ENCODE measurements at regions not wholly inside any gene's neighbourhood (a gene's known extent, or its start where the extent isn't known, plus 50 kb on each side); places are given as distances from the start of the nearest gene placed in this dataset.
"Not testable (repeated sequence)": the region's sequence is repeated elsewhere in the genome, so short reads cannot be mapped to it uniquely, and the experiment has no call there.

DNA sequence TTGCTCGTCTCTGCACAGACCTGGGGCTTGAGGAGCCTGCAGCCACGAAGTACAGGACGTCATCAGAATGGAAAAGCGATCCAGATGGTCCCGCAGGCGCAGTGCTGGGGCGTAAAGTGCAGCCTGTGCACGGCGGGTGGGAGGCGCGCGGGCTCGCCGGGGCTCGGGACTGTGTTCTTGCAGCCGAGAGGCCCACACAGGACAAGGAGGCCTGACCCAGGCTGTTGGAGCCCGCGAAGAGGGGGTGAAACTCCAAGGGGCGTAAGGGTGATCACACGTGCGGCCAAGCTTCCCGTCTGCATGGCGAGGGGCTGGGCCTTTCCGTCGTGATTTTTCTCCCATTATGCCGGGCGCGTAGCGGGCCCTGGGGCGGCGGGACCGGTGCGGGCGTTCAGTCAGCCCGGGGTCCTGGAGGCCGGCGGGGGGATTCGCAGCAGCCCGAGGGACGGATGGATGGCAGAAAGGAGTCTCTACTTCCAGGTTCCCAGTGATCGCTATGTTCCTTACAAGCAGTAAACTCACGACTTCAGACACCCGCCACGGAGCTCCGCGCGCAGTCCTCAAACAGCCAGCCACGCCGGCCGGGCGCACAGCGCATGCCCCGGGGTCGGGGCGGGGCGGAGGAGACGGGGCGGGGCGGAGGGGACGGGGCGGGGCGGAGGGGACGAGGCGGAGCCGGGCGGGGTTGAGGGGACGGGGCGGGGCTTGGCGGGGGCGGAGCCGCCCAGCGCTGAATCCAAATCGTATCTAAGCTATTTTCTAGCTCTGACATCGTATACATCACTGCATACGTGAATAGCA lies 141.0 kb upstream of the KCNJ18 start:
- peak; percentile 60 to 66 for DNase-seq (ENCODE audit: low read depth in 2 of 2)

- not testable (repeated sequence) for DNase-seq (ENCODE audit: low read depth in 2 of 2)
Measured at GRCh38 chr17:21558921-21559320, 133.4 kb upstream of the KCNJ18 start.

DNA sequence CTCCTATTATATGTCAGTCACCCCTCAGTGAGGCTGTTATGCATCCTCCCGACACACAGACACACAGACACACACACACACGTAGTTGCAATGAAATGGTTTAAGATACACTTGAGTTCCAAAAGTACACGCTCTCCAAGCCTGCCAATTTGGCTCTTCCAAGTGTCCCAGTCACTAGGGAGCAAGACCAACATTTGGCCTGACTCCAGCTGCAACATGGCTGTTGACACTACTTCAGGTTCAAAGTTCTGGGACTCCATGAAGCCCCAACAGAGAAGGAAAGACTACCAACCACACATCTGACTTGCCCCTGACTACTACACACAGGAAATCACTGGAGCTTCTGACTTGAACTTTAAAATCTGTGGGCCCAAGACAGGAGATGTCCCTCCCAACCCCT lies 128.1 kb upstream of the KCNJ18 start:
- DNase-seq (ENCODE audit: low read depth in 2 of 2), result no peak

DNA sequence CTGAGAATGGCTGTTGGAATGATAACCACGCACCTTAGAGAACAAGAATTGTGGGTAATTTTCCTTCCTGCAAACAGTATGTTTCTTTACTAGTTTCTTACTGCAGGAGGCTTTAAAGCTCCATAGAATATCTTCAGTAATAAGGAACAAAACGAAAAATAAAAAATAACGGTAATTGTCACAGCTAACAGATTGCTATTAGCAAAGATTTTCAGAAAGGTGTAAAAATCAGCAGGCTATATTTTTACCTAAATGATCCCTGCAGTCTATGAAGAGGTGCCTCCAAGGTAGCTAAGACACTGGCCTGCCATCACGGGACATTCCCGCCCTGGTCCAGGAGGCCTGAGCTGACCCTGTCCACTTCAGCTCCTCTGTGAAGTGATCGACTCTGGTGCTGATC lies 127.6 kb upstream of the KCNJ18 start:
- DNase-seq (ENCODE audit: low read depth in 2 of 2), result not testable (repeated sequence)

GRCh38 chr17:21570427-21570826 lies 121.9 kb upstream of the KCNJ18 start:
- DNase-seq (ENCODE audit: low read depth in 2 of 2), result not testable (repeated sequence)

GRCh38 chr17:21572148-21572547 lies 120.2 kb upstream of the KCNJ18 start:
- DNase-seq (ENCODE audit: low read depth in 2 of 2), result not testable (repeated sequence)

DNA sequence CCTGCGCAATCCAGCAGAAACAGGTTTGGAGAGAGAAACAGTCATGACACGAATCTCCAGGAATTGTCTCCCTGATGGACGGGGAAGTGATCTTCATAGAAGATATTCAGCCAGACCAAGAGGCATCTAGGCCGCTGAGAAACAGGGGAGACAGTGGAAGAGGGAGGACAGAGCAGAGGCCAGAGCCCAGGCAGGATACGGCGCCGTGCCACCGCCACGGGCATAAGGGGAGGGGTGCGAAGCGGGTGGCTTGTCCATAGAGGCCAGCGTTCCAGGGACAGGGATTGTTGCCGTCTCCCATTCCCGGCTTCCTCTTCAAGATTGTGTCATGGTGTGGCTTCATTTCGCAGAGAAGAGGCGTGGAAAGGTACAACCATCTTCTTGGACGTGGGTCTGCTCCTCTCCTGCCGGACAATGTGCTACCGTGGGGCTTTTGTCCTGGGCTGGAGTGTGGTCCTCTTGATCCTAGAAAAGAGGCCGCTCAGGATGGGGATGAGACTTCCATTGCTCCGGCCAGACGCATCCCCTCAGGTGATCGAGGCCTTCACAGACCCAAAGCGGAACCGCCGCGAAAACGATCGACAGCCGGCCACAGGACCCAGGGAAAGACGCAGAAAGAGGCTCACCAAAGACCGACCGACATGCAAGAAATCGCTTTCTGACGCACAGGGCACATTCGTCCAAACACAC lies 118.9 kb upstream of the KCNJ18 start:
- not testable (repeated sequence) for DNase-seq (ENCODE audit: low read depth in 2 of 2)

- DNase-seq (ENCODE audit: low read depth in 2 of 2), result peak in 1 of 2 donors; percentile 17
Measured at GRCh38 chr17:21573961-21574610, 118.2 kb upstream of the KCNJ18 start.

GRCh38 chr17:21574611-21575255 lies 117.6 kb upstream of the KCNJ18 start:
- not testable (repeated sequence) for DNase-seq (ENCODE audit: low read depth in 2 of 2)

DNA sequence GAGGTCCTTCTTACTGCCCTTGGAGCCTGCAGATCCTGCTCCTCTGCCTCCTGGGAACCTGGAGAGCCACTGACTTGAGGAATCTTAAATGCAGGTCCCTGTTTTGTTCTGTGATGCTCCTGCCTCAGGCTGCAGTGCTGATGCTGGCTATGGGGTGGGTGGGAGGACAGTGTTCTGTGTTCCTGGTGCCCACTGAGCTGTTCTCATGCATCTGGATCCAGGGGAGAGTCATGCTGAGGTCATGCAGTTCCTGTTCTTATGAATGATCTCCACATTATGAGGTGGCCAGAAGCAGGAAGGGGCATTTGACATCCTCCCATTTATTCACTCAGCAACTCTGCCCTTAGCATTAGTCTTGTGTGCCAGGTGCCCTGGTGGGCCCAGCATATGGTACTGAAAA lies 113.5 kb upstream of the KCNJ18 start:
- not testable (repeated sequence) for DNase-seq (ENCODE audit: low read depth in 2 of 2)

- DNase-seq (ENCODE audit: low read depth in 2 of 2), result no peak
Measured at GRCh38 chr17:21592774-21593173, 99.5 kb upstream of the KCNJ18 start.

GRCh38 chr17:21593452-21594105 lies 98.7 kb upstream of the KCNJ18 start:
- DNase-seq (ENCODE audit: low read depth in 2 of 2), result not testable (repeated sequence)

- DNase-seq (ENCODE audit: low read depth in 2 of 2), result no peak
Measured at GRCh38 chr17:21595086-21595485, 97.2 kb upstream of the KCNJ18 start.

GRCh38 chr17:21602176-21602575 lies 90.1 kb upstream of the KCNJ18 start:
- no peak for DNase-seq (ENCODE audit: low read depth in 2 of 2)

DNA sequence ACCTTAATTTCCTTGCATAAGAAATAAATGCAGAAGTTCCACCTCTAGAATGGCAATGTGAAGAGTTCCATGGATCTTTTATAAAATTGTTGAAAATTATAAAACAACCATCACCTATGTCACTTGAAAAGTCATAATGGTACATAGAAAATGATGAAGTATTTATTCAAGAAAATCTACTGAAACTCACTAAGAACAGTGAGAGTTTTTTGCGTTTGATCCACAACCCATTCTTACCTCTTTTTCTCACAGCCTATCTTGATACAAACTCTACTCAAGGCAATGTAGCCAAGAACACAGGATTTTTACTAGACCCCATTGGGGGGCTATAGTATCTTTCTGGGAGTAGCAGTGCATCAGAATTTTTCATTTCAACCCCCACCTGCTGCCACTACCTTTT lies 89.0 kb upstream of the KCNJ18 start:
- DNase-seq (ENCODE audit: low read depth in 2 of 2), result not testable (repeated sequence)

- not testable (repeated sequence) for DNase-seq (ENCODE audit: low read depth in 2 of 2)
Measured at GRCh38 chr17:21611443-21611842, 80.9 kb upstream of the KCNJ18 start.

DNA sequence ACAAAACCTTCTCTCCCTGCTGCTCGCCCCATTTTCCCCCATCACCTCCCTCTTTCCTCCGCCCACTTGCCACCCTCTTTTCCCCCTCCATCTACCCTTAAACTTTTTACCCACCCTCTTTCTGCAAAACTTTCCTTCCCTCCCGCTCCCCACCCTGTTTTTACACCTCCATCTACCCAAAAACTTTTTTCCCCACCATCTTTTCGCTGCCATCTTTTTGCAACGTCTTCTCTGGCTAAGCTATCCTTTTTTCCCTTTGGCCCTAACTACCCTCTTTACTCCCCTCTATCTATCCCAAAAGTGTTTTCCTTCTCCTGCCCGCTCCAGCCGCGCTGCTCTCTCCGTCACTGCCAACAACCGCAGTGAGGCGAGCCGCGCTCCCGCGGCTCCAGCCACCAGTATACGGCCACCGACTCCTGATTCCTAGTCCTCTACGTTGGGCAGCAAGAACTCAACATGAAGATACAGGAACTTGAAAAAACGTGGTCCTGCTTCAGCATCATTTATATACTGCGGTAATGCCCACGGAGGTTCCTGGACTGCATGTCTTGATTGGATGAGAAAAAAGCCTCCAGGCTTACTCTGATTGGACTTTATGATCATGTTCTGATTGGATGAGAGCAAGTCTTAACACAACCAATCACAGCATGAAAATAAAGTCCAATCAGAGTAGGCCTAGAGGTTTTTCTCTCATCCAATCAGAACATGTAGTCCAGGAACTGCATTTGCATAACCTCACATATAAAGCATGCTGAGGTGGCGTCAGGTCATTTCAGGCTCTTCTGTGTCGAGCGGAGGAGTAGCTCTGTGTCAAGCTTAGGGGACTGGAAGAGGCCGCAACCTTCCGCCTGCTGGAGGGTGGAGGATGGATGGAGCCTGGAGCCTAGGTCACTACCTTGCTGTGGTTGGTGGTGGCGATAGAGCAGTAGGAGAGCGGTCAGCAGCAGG lies 79.9 kb upstream of the KCNJ18 start:
- not testable (repeated sequence) for DNase-seq (ENCODE audit: low read depth in 2 of 2)

GRCh38 chr17:21613071-21613429 lies 79.3 kb upstream of the KCNJ18 start:
- no peak for DNase-seq (ENCODE audit: low read depth in 2 of 2)

DNA sequence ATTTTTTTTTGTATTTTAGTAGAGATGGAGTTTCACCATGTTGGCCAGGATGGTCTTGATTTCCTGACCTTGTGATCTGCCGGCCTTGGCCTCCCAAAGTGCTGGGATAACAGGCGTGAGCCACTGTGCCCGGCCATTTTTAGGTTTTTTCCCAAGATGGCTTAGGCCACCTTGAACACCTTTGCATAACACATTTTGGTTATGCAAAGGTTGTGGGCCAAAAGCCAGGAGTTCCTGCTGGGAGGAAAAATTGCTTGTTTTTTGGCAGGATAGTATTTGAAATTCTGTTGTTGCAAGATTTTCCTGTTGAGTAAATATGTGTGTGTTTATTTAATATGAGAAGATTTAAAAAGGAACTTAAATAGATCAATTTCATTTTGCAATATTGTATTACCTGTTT lies 65.3 kb upstream of the KCNJ18 start:
- DNase-seq (ENCODE audit: low read depth in 2 of 2), result not testable (repeated sequence)
